ENCODE measurements at regions not wholly inside any gene's neighbourhood (a gene's known extent, or its start where the extent isn't known, plus 50 kb on each side); places are given as distances from the start of the nearest gene placed in this dataset.

DNA sequence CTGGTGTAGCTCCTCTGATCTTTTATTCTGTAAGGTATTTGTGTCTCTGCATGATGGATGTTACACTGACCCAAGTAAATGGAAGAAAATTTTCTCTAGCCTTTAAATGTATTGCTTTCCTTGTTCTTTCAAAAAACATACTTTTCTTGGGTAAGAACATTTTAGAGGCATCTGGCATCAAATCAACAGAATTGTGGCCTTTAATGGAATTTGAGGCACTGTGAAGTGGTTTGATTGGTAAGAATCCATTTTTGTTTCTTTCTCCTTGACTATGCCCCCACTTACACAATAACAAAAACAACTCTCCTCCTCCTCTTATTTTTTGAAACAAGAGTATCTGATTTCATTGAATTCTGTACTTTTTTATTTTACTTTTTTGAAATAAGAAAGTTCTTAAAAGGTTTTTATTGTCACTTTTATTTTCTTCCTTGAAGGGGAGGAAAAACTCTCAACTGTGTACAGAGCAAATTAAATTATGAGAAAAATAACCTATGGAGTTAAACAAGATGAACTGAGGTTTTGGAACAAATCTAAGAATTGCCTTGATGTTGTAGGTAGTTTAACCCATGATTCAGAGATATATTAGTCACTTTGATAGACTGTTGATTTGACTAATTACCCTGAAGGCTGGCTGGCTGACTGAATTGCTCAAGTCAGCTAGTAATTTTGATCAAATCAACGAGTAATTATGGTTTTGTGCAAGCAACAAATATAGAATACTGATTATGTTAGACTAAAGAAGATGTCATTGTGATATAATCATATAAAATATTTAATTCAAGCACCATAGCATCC is 146.4 kb downstream of the FHIP1A start:
- H3K36me3 Mint-ChIP-seq, result no peaks in the 10 kb centered on the region
- H3K9me3 Mint-ChIP-seq, result peaks cover 0 to 16% (median 3%) of the 10 kb centered on the region in 7 donors
- H3K4me3 Mint-ChIP-seq, result no peak overlapping the region
- no peak overlapping the region for H3K27ac Mint-ChIP-seq
- peaks cover 0 to 16% (median 14%) of the 10 kb centered on the region in 3 donors for H3K27me3 Mint-ChIP-seq
- DNase-seq (no peak), ATAC-seq (ENCODE audit: low read depth in 2 of 2) (no peak)
- no peaks in the 10 kb centered on the region for H3K4me1 Mint-ChIP-seq

DNA sequence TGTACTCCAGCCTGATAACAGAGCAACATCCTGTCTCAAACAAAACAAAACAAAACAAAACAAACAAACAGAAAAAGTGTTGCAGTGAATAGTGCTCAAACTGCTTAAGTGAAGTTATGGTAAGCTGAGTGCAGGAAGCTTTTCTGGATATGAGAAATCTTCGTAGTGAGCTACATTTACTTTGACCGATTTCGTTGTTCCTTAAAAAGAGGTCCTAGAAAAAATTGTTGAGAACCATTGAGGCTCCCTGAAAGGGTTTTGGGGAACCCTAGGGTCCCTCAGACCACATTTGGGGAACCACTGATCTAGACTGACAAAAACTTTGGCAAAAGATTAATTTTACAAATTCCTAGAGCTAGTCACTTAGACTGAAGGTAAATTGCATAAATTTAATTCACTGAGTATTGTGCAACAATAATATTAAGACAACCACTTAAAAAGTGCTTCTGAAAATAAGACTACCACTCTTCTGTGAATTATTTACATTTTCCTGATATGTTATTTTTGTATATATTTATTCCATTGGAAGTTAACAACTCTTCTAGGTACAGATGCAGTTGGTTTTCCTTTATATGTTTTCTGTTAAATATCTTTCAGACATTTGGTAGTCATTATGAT is 149.6 kb downstream of the FHIP1A start:
- H3K4me1 Mint-ChIP-seq, result no peaks in the 10 kb centered on the region
- H3K36me3 Mint-ChIP-seq, result no peaks in the 10 kb centered on the region
- no peak overlapping the region for H3K4me3 Mint-ChIP-seq
- peaks cover 9 to 22% (median 22%) of the 10 kb centered on the region in 3 donors for H3K27me3 Mint-ChIP-seq
- H3K27ac Mint-ChIP-seq, result no peak overlapping the region
- no peak for ATAC-seq (ENCODE audit: low read depth in 2 of 2)
- no peak for DNase-seq
- H3K9me3 Mint-ChIP-seq, result no peaks in the 10 kb centered on the region

DNA sequence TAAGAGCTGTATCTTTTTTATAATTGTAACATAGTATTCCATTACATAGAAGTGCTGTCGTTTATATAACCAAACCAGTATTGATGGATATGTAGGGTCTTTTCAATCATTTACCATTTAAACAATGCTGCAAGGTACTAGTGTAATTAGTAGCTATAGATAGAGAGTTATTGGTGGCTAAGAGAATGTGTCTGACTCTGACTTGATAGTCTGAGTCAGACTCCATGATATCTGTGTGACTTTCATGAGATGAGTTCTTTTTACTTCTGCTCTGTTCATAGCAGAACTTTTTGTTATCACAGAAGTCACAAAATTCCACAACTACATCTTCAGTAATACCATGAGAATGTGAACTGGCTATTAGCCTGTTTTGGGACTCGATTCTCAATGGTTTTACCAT is 150.6 kb downstream of the FHIP1A start:
- DNase-seq, result no peak
- Mint-ChIP-seq H3K27me3 (peaks cover 19 to 32% (median 19%) of the 10 kb centered on the region in 3 donors), H3K9me3 (no peaks in the 10 kb centered on the region), H3K36me3 (no peaks in the 10 kb centered on the region), H3K4me1 (no peaks in the 10 kb centered on the region), H3K27ac (no peak overlapping the region), H3K4me3 (no peak overlapping the region)
- ATAC-seq (ENCODE audit: low read depth in 2 of 2), result no peak

DNA sequence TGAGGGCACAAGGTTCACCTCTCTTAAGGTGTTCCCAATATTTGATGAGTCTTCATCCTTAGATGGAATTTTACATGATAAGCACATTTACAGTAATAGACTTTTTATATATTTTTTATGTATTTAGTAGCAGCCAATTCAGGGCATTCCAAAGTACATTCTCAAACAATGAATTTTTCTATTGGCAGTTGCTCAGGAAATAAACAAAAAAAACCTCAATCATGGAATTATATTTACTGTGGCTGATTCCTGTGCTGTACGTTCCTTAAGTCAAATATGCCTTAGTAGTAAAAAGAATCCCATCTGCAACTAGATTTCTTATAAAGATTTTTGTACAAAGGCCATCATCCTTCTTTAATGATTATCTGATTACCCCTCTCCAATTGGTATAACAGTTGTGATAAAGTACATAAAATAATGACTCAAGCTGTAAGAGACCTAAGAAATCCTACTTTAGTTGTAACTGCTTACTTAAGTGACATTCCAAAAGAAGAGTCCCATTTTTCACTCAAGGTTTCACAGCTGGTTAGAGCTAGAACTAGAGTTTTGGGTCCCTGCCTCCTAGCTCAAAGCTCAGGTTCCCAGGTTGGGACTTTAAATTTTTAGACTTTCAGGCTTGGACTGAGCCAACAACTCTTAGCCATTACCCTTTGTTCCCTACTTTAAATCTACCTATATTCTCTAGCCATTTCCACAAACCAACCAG is 152.7 kb downstream of the FHIP1A start:
- Mint-ChIP-seq H3K27ac (no peak overlapping the region), H3K4me3 (no peak overlapping the region), H3K4me1 (peaks cover 0 to 1% (median 0%) of the 10 kb centered on the region in 3 donors), H3K9me3 (no peaks in the 10 kb centered on the region), H3K36me3 (no peaks in the 10 kb centered on the region), H3K27me3 (peaks cover 31 to 38% (median 32%) of the 10 kb centered on the region in 3 donors)
- DNase-seq, result no peak
- ATAC-seq (ENCODE audit: low read depth in 2 of 2), result no peak

DNA sequence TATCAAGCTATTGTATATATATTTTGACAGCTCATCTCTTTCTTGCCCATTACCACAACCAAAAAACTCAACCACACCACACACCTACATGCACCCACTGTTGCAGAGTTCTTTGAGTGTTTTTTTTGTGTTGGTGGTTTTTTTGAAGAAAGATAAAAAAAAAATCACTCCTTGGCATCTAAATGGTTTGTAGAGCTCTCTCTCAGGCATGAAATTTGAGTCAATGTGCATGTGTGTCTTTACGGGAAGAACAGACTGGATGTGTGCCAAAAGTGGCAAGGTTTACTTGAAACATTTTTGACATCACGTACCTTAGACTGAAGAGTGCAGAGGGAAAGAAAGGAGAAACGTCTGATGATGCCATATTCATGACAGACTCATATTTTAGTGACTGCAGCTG is 154.2 kb downstream of the FHIP1A start:
- peaks cover 0 to 14% (median 0%) of the 10 kb centered on the region in 3 donors for H3K4me1 Mint-ChIP-seq
- ATAC-seq (ENCODE audit: low read depth in 2 of 2) (no peak), DNase-seq (no peak)
- H3K27ac Mint-ChIP-seq, result peak overlapping the region in 1 of 6 donors; percentile 79
- H3K4me3 Mint-ChIP-seq, result no peak overlapping the region
- no peaks in the 10 kb centered on the region for H3K36me3 Mint-ChIP-seq
- peaks cover 32 to 34% (median 33%) of the 10 kb centered on the region in 3 donors for H3K27me3 Mint-ChIP-seq
- no peaks in the 10 kb centered on the region for H3K9me3 Mint-ChIP-seq

DNA sequence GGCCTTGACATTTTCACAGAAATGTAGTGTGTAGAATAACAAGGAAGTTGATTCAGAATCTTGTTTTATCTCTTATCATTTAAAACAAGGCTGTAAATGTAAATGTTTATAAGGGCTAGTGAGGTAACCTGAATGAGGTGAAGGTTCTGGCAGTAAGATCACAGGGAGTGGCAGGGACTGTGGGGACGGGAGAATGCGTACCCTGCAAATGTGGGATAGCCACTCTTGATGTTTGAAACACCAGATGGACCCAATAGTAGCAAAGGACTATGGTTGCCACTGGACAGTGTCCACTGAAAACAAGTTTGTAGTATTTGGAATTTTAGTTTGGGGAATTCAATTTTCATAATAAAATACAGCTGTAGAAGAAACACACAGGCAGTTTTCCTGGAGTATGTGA is 155.3 kb downstream of the FHIP1A start:
- no peak for DNase-seq
- Mint-ChIP-seq H3K4me3 (no peak overlapping the region), H3K36me3 (no peaks in the 10 kb centered on the region)

DNA sequence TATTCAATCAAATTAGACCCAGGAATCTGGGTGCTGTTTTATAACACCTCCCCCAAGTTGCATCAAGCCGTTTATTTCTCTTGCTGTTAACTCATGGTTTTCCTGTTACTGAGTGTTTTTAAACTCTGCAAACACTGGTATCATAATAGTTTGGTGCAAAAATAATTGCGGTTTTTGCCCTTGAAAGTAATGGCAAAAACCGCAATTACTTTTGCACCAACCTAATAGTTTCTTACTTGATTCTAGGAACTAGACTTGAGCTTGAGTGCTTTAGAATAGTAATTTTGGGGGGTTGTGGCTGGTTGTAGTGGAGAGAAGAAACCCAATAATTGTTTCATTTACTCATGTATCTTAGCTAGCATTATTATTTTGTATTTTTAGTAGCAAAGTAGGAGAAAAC is 156.6 kb downstream of the FHIP1A start:
- ATAC-seq (ENCODE audit: low read depth in 2 of 2) (no peak), DNase-seq (no peak)
- peaks cover 0 to 14% (median 0%) of the 10 kb centered on the region in 3 donors for H3K4me1 Mint-ChIP-seq
- H3K36me3 Mint-ChIP-seq, result no peaks in the 10 kb centered on the region
- H3K4me3 Mint-ChIP-seq, result no peak overlapping the region
- H3K27me3 Mint-ChIP-seq, result peaks cover 39 to 51% (median 49%) of the 10 kb centered on the region in 3 donors
- no peak overlapping the region for H3K27ac Mint-ChIP-seq
- H3K9me3 Mint-ChIP-seq, result peaks cover 0 to 2% (median 0%) of the 10 kb centered on the region in 7 donors

More for the DNA sequence above, 155.3 kb downstream of the FHIP1A start:
- Mint-ChIP-seq H3K4me1 (peaks cover 0 to 14% (median 0%) of the 10 kb centered on the region in 3 donors), H3K9me3 (no peaks in the 10 kb centered on the region), H3K27me3 (peaks cover 39 to 42% (median 42%) of the 10 kb centered on the region in 3 donors), H3K27ac (no peak overlapping the region)
- ATAC-seq (ENCODE audit: low read depth in 2 of 2), result no peak

DNA sequence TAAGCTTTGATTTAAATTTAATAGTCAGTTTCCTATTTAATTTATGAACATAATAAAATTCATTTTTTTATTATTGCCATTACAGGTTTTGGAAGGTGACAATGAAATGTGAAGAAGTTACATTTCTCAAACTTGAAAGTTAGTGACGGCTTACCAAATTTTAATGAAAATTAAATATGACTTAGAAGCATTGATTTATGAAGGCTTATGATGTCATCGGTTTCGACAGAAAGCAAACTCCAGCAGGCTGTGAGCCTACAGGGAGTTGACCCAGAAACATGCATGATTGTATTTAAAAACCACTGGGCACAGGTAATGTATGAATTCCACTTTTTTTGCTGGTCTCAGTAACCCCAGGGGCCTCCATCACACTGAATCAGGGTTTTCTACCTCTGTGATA is 157.1 kb downstream of the FHIP1A start:
- H3K27ac Mint-ChIP-seq, result no peak overlapping the region
- H3K4me3 Mint-ChIP-seq, result no peak overlapping the region
- peaks cover 0 to 2% (median 0%) of the 10 kb centered on the region in 7 donors for H3K9me3 Mint-ChIP-seq
- H3K36me3 Mint-ChIP-seq, result no peaks in the 10 kb centered on the region
- H3K27me3 Mint-ChIP-seq, result peaks cover 43 to 56% (median 54%) of the 10 kb centered on the region in 3 donors
- peaks cover 0 to 14% (median 0%) of the 10 kb centered on the region in 3 donors for H3K4me1 Mint-ChIP-seq
- ATAC-seq (ENCODE audit: low read depth in 2 of 2), result no peak
- no peak for DNase-seq

DNA sequence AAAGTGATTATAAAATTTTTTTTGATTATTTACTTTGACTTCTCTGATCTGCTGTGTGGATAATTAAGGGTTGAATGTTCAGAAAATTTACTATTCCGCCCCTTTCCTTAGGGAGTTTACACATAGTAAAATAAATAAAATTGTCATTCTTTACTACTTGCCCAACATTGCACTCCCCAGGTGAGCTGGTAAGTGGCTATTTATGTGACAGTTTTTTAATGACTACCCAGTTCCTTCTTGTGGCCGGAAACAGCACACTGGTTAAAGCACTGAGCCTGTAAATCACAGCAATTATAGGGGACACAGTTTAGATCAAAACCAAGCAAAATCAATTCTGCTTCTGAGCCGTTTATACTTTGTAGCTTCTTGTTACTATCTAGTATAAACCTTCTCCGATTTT is 158.1 kb downstream of the FHIP1A start:
- peaks cover 0 to 2% (median 0%) of the 10 kb centered on the region in 7 donors for H3K9me3 Mint-ChIP-seq
- H3K4me1 Mint-ChIP-seq, result peaks cover 0 to 14% (median 0%) of the 10 kb centered on the region in 3 donors
- H3K27me3 Mint-ChIP-seq, result peaks cover 41 to 55% (median 55%) of the 10 kb centered on the region in 3 donors
- no peak overlapping the region for H3K4me3 Mint-ChIP-seq
- no peak overlapping the region for H3K27ac Mint-ChIP-seq
- DNase-seq (no peak), ATAC-seq (ENCODE audit: low read depth in 2 of 2) (peak; percentile 43 to 49)
- no peaks in the 10 kb centered on the region for H3K36me3 Mint-ChIP-seq

DNA sequence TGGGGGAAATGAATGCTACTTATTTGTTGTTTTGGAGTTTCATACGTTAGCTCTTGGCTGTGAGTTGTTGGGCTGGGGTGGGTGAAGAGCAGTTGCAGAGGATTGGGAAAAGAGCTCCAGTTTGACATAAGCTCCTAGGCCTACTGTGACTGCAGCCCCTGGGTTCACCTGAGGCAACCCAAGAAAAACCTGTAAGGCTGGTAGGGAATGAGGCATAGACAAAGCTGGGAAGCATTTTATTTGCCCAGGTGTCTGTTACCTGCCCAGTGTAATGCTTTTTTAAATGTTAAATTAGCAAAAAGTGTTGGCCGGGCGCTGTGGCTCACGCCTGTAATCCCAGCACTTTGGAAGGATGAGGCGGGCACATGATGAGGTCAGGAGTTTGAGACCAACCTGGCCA is 160.0 kb downstream of the FHIP1A start:
- H3K4me1 Mint-ChIP-seq, result peaks cover 0 to 14% (median 0%) of the 10 kb centered on the region in 3 donors
- no peaks in the 10 kb centered on the region for H3K36me3 Mint-ChIP-seq
- H3K27me3 Mint-ChIP-seq, result peaks cover 36 to 48% (median 43%) of the 10 kb centered on the region in 3 donors
- DNase-seq, result no peak
- no peak overlapping the region for H3K4me3 Mint-ChIP-seq
- peaks cover 0 to 2% (median 0%) of the 10 kb centered on the region in 7 donors for H3K9me3 Mint-ChIP-seq
- ATAC-seq (ENCODE audit: low read depth in 2 of 2), result no peak
- H3K27ac Mint-ChIP-seq, result no peak overlapping the region

DNA sequence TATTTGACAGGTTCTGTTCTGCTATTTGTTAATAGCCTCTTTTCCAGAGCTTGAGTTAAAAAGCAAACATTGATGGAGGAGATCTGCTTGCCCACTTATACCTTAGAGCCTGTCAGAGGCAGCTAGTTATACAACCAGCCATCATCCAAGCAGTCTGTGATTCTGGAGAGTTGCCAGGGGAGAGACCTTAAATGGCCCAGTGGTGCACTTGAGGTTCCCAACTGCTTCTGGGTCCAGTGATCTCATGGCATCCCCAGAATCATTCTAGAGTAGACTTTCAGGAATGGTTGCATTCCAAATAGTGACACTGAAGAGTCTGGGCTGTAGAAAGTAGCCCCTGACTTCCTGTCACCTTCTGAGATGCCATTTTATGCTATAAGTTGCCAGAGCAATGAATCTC is 160.7 kb downstream of the FHIP1A start:
- DNase-seq (no peak), ATAC-seq (ENCODE audit: low read depth in 2 of 2) (no peak)
- H3K4me1 Mint-ChIP-seq, result peaks cover 0 to 14% (median 0%) of the 10 kb centered on the region in 3 donors
- no peak overlapping the region for H3K27ac Mint-ChIP-seq
- H3K9me3 Mint-ChIP-seq, result peaks cover 0 to 2% (median 0%) of the 10 kb centered on the region in 7 donors
- H3K27me3 Mint-ChIP-seq, result peaks cover 29 to 44% (median 36%) of the 10 kb centered on the region in 3 donors
- no peak overlapping the region for H3K4me3 Mint-ChIP-seq
- no peaks in the 10 kb centered on the region for H3K36me3 Mint-ChIP-seq

DNA sequence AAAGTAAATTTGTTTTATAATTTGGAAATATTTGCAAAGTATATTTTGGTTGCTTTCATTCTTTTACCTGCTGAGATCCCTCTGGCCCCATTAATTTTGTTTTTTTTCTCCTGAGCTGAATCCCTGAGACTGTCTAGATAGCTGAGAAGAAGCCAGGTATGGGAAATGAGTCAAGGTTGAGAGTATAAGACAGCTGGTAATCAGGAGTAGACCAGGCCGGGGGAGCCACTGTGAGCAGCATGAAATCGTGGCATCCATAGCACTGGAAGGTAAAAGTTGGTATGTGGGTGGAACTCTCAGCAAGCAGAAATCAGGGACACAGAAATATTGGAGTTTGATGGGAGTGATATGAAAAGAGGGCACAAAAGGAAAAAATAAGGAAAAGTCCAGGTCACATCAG is 164.5 kb downstream of the FHIP1A start:
- no peaks in the 10 kb centered on the region for H3K4me1 Mint-ChIP-seq
- H3K4me3 Mint-ChIP-seq, result no peak overlapping the region
- peaks cover 0 to 2% (median 0%) of the 10 kb centered on the region in 7 donors for H3K9me3 Mint-ChIP-seq
- no peak for ATAC-seq (ENCODE audit: low read depth in 2 of 2)
- no peaks in the 10 kb centered on the region for H3K36me3 Mint-ChIP-seq
- no peak overlapping the region for H3K27ac Mint-ChIP-seq
- DNase-seq, result no peak
- H3K27me3 Mint-ChIP-seq, result peaks cover 9 to 37% (median 32%) of the 10 kb centered on the region in 3 donors

DNA sequence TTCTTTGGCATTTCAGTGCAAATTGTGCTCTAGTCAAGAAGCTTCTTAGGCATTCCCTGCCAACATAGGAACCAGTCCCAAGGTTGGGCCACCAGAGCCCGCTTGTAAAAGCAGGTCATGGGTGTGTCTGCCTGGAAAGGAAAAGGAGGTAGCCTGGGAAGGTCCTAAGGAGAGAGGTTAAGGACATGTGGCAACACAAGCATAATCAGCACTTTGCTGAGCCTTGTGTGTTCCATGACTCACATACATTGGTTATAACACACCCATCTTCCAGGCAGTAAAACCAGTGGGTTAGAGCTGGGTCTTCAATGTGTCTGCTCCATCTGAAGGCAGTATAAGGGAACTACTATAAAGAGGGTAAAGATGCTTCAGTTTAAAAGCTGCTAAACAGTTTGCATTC is 165.0 kb downstream of the FHIP1A start:
- H3K4me3 Mint-ChIP-seq, result no peak overlapping the region
- peaks cover 9 to 33% (median 28%) of the 10 kb centered on the region in 3 donors for H3K27me3 Mint-ChIP-seq
- no peak for DNase-seq
- no peak overlapping the region for H3K27ac Mint-ChIP-seq
- H3K36me3 Mint-ChIP-seq, result no peaks in the 10 kb centered on the region
- H3K9me3 Mint-ChIP-seq, result peaks cover 0 to 2% (median 0%) of the 10 kb centered on the region in 7 donors
- ATAC-seq (ENCODE audit: low read depth in 2 of 2), result no peak
- no peaks in the 10 kb centered on the region for H3K4me1 Mint-ChIP-seq

Measured in naive B cell (primary cell).